ENCODE measurements at regions not wholly inside any gene's neighbourhood (a gene's known extent, or its start where the extent isn't known, plus 50 kb on each side); places are given as distances from the start of the nearest gene placed in this dataset.

GRCh38 chr10:61822096-61822495, 79.4 kb upstream of the ARID5B start:
- TF ChIP-seq CTCF (IDR thresholded peaks at IDR 0.05) = no peak
- TF ChIP-seq POLR2AphosphoS5 (IDR thresholded peaks at IDR 0.05) = no peak
- TF ChIP-seq POLR2A (IDR thresholded peaks at IDR 0.05) = no peak
